ENCODE measurements at regions not wholly inside any gene's neighbourhood (a gene's known extent, or its start where the extent isn't known, plus 50 kb on each side); places are given as distances from the start of the nearest gene placed in this dataset.
A peak's percentile ranks its signal among the peaks of the same experiment; 100 is the strongest.

GRCh38 chr3:117898722-117899522 is 1135.7 kb downstream of the IGSF11 start:
- ChIA-PET CTCF (interaction anchor here (0.6 to 1.0 kb wide), 2 partner anchors 43 to 531 kb away, joined by 3 read pairs; no protein-coding TSS in a partner anchor), POLR2A (no interaction called here)
- TF ChIP-seq PKNOX1 (IDR thresholded peaks at IDR 0.05) (no peak), FOXM1 (IDR thresholded peaks at IDR 0.05; ENCODE audit: borderline replicate concordance) (no peak), HDGF (IDR thresholded peaks at IDR 0.05; ENCODE audit: borderline replicate concordance) (no peak), BHLHE40 (IDR thresholded peaks at IDR 0.05; ENCODE audit: borderline replicate concordance) (no peak), TARDBP (IDR thresholded peaks at IDR 0.05) (no peak), ELF4 (IDR thresholded peaks at IDR 0.05) (no peak), CTBP1 (IDR thresholded peaks at IDR 0.05; ENCODE audit: borderline replicate concordance) (no peak), L3MBTL2 (conservative IDR thresholded peaks at IDR 0.05) (no peak), FOXA1 (IDR thresholded peaks at IDR 0.05) (no peak), LEF1 (IDR thresholded peaks at IDR 0.05; ENCODE audit: borderline replicate concordance) (no peak), SP1 (IDR thresholded peaks at IDR 0.05) (no peak), NFRKB (IDR thresholded peaks at IDR 0.05) (no peak), SUZ12 (IDR thresholded peaks at IDR 0.05) (no peak), ZNF384 (IDR thresholded peaks at IDR 0.05) (no peak), ARNT (IDR thresholded peaks at IDR 0.05) (no peak), FOXK2 (IDR thresholded peaks at IDR 0.05) (no peak)
- DNase-seq (ENCODE audit: extremely low spot score), result peak; percentile 24

- ChIA-PET POLR2A (no interaction called here), CTCF (no interaction called here)
- DNase-seq (ENCODE audit: extremely low spot score), result no peak
- TF ChIP-seq L3MBTL2 (conservative IDR thresholded peaks at IDR 0.05), result no peak
- TF ChIP-seq HDGF (IDR thresholded peaks at IDR 0.05; ENCODE audit: borderline replicate concordance), result no peak
- TF ChIP-seq LEF1 (IDR thresholded peaks at IDR 0.05; ENCODE audit: borderline replicate concordance), result no peak
Observed at GRCh38 chr3:117903226-117903625, 1131.4 kb downstream of the IGSF11 start.

GRCh38 chr3:117910820-117911521 is 1123.7 kb downstream of the IGSF11 start:
- no peak for TF ChIP-seq LEF1 (IDR thresholded peaks at IDR 0.05; ENCODE audit: borderline replicate concordance)
- TF ChIP-seq FOXK2 (IDR thresholded peaks at IDR 0.05), result no peak
- TF ChIP-seq FOXM1 (IDR thresholded peaks at IDR 0.05; ENCODE audit: borderline replicate concordance), result no peak
- ChIA-PET CTCF (no interaction called here), POLR2A (no interaction called here)
- no peak for DNase-seq (ENCODE audit: extremely low spot score)

- ChIA-PET CTCF (no interaction called here), POLR2A (no interaction called here)
Observed at GRCh38 chr3:117912352-117912751, 1122.3 kb downstream of the IGSF11 start.

GRCh38 chr3:117914540-117915100 is 1120.0 kb downstream of the IGSF11 start:
- ChIA-PET CTCF (no interaction called here), POLR2A (no interaction called here)
- TF ChIP-seq L3MBTL2 (conservative IDR thresholded peaks at IDR 0.05) (no peak), PKNOX1 (IDR thresholded peaks at IDR 0.05) (no peak), NFRKB (IDR thresholded peaks at IDR 0.05) (no peak), ARNT (IDR thresholded peaks at IDR 0.05) (no peak), FOXK2 (IDR thresholded peaks at IDR 0.05) (no peak), CTBP1 (IDR thresholded peaks at IDR 0.05; ENCODE audit: borderline replicate concordance) (no peak), LEF1 (IDR thresholded peaks at IDR 0.05; ENCODE audit: borderline replicate concordance) (no peak), SP1 (IDR thresholded peaks at IDR 0.05) (no peak), ELF4 (IDR thresholded peaks at IDR 0.05) (no peak)
- DNase-seq (ENCODE audit: extremely low spot score), result no peak

More at GRCh38 chr3:117912352-117912751, 1122.3 kb downstream of the IGSF11 start:
- no peak for DNase-seq (ENCODE audit: extremely low spot score)
- TF ChIP-seq PKNOX1 (IDR thresholded peaks at IDR 0.05) (no peak), ZNF384 (IDR thresholded peaks at IDR 0.05) (no peak)

GRCh38 chr3:117916839-117917238 is 1117.8 kb downstream of the IGSF11 start:
- DNase-seq (ENCODE audit: extremely low spot score), result no peak
- ChIA-PET POLR2A (no interaction called here), CTCF (no interaction called here)
- TF ChIP-seq SUZ12 (IDR thresholded peaks at IDR 0.05), result no peak
- TF ChIP-seq FOXM1 (IDR thresholded peaks at IDR 0.05; ENCODE audit: borderline replicate concordance), result no peak
- no peak for TF ChIP-seq PKNOX1 (IDR thresholded peaks at IDR 0.05)
- TF ChIP-seq CTBP1 (IDR thresholded peaks at IDR 0.05; ENCODE audit: borderline replicate concordance), result no peak
- TF ChIP-seq BHLHE40 (IDR thresholded peaks at IDR 0.05; ENCODE audit: borderline replicate concordance), result no peak
- no peak for TF ChIP-seq ELF4 (IDR thresholded peaks at IDR 0.05)
- no peak for TF ChIP-seq TARDBP (IDR thresholded peaks at IDR 0.05)
- no peak for TF ChIP-seq ZNF384 (IDR thresholded peaks at IDR 0.05)
- TF ChIP-seq L3MBTL2 (conservative IDR thresholded peaks at IDR 0.05), result no peak
- no peak for TF ChIP-seq SP1 (IDR thresholded peaks at IDR 0.05)
